Prostate gland (tissue), 2 donors: ENCODE measurements at regions not wholly inside any gene's neighbourhood (a gene's known extent, or its start where the extent isn't known, plus 50 kb on each side); places are given as distances from the start of the nearest gene placed in this dataset.

ENCODE experiments used
- CTCF ChIP-seq, 4 experiments: fragments of 200-600 bp in 2 of 4; fragments of 450-650 bp in 2 of 4; sonication (generic) in 2 of 4; IDR thresholded peaks; 1 replicate in 3 of 4; 2 replicates in 1 of 4; pipeline ENCODE4 v1.5.1; 2016 to 2019; ENCODE audit warnings: antibody characterized with exemption in 4 of 4, mild to moderate bottlenecking in 2 of 4, moderate library complexity in 2 of 4
- POLR2A ChIP-seq: fragments of 450-650 bp; IDR thresholded peaks from one replicate; pipeline ENCODE4 v1.6.1; 2016; ENCODE audit warnings: antibody characterized with exemption, mild to moderate bottlenecking
- POLR2AphosphoS5 ChIP-seq: sonication (generic); formaldehyde crosslinking; IDR thresholded peaks from one replicate; pipeline ENCODE4 v1.6.1; 2017; ENCODE audit warnings: antibody characterized with exemption

GRCh38 chr6:44737829-44738528 is 350.5 kb downstream of the CDC5L start:
- TF ChIP-seq CTCF (IDR thresholded peaks at IDR 0.05) (no peak), POLR2AphosphoS5 (no peak), POLR2A (no peak)
